ENCODE measurements at regions not wholly inside any gene's neighbourhood (a gene's known extent, or its start where the extent isn't known, plus 50 kb on each side); places are given as distances from the start of the nearest gene placed in this dataset.

DNA sequence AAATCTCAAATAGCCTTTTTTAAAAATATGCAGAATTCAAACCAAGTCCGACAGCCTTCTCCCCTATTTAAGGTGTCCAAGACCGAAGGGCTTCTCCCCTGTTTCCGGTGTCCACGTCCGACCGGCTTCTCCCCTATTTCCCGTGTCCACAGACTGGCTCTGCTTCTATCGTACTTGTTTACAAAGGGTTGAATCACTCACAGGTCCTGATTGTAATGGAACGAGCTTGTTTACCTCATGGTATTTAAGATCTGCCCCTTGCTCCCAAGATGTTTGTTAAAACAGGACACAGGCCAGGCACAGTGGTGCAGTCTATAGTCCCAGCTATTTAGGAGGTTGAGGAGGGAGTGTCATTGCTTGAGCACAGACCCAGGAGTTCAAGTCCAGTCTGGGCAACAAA, 90.4 kb upstream of the ROBO2 start:
- Histone ChIP-seq H3K4me1 (ENCODE audit: control insufficient read depth, insufficient read depth, low read length) (no peaks in the 10 kb centered on the region), H3K4me3 (no peak overlapping the region), H3K36me3 (ENCODE audit: control insufficient read depth in 2 of 2, insufficient read depth in 2 of 2, low read length in 1 of 2) (no peaks in the 10 kb centered on the region), H2AFZ (ENCODE audit: control insufficient read depth, low read depth, low read length) (no peak overlapping the region), H3K27ac (ENCODE audit: control insufficient read depth, insufficient read depth) (no peak overlapping the region), H3K9me3 (replicated peaks; ENCODE audit: control insufficient read depth, insufficient read depth, low read length) (no peaks in the 10 kb centered on the region), H3K4me2 (ENCODE audit: control insufficient read depth, insufficient read depth) (no peak overlapping the region), H3K9ac (ENCODE audit: control insufficient read depth, insufficient read depth, low read length) (no peak overlapping the region), H3K79me2 (ENCODE audit: control insufficient read depth, insufficient read depth, low read length) (no peaks in the 10 kb centered on the region), H3K27me3 (replicated peaks in 1 of 2; ENCODE audit: control insufficient read depth in 2 of 2, insufficient read depth in 2 of 2, low read length in 1 of 2) (no peaks in the 10 kb centered on the region), H4K20me1 (ENCODE audit: control insufficient read depth, insufficient read depth) (no peaks in the 10 kb centered on the region)
- FAIRE-seq (no peak), ATAC-seq (no peak), DNase-seq (ENCODE audit: low read depth, low spot score) (no peak)
- CTCF ChIA-PET: no interaction called here
- no TSS peak for BruUV-seq (replicated peaks)
- SMC1A ChIA-PET (ENCODE audit: uncharacterized antibody, unreplicated experiment): no interaction called here
- POLR2A ChIA-PET: no interaction called here
- in situ Hi-C loops (cut with MboI): no loop called here
- intact Hi-C loops (cut with micrococcal nuclease; ENCODE audit: unreplicated experiment): no loop called here
- RAD21 ChIA-PET (ENCODE audit: unreplicated experiment): interaction anchor here (0.7 kb wide), 1 partner anchor 357 kb away, joined by 3 read pairs; no protein-coding TSS in a partner anchor
- 64% methylated on average over 9 of the region's 9 CpGs for WGBS (ENCODE audit: insufficient coverage, insufficient replicate concordance, low lambda C conversion rate, missing lambda C conversion rate)
- TF ChIP-seq NR2C2 (IDR thresholded peaks at IDR 0.05; ENCODE audit: borderline replicate concordance, control insufficient read depth, insufficient read length, low read depth): no peak
- TF ChIP-seq, protein P1, sequence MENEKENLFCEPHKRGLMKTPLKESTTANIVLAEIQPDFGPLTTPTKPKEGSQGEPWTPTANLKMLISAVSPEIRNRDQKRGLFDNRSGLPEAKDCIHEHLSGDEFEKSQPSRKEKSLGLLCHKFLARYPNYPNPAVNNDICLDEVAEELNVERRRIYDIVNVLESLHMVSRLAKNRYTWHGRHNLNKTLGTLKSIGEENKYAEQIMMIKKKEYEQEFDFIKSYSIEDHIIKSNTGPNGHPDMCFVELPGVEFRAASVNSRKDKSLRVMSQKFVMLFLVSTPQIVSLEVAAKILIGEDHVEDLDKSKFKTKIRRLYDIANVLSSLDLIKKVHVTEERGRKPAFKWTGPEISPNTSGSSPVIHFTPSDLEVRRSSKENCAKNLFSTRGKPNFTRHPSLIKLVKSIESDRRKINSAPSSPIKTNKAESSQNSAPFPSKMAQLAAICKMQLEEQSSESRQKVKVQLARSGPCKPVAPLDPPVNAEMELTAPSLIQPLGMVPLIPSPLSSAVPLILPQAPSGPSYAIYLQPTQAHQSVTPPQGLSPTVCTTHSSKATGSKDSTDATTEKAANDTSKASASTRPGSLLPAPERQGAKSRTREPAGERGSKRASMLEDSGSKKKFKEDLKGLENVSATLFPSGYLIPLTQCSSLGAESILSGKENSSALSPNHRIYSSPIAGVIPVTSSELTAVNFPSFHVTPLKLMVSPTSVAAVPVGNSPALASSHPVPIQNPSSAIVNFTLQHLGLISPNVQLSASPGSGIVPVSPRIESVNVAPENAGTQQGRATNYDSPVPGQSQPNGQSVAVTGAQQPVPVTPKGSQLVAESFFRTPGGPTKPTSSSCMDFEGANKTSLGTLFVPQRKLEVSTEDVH (IDR thresholded peaks at IDR 0.05; ENCODE audit: low read depth, partially characterized antibody): no peak
- no peak for TF ChIP-seq HDAC2 (IDR thresholded peaks at IDR 0.05)
- no peak for TF ChIP-seq RAD51 (IDR thresholded peaks at IDR 0.05)
- TF ChIP-seq BACH1 (IDR thresholded peaks at IDR 0.05; ENCODE audit: borderline replicate concordance): no peak
- TF ChIP-seq, protein P2, sequence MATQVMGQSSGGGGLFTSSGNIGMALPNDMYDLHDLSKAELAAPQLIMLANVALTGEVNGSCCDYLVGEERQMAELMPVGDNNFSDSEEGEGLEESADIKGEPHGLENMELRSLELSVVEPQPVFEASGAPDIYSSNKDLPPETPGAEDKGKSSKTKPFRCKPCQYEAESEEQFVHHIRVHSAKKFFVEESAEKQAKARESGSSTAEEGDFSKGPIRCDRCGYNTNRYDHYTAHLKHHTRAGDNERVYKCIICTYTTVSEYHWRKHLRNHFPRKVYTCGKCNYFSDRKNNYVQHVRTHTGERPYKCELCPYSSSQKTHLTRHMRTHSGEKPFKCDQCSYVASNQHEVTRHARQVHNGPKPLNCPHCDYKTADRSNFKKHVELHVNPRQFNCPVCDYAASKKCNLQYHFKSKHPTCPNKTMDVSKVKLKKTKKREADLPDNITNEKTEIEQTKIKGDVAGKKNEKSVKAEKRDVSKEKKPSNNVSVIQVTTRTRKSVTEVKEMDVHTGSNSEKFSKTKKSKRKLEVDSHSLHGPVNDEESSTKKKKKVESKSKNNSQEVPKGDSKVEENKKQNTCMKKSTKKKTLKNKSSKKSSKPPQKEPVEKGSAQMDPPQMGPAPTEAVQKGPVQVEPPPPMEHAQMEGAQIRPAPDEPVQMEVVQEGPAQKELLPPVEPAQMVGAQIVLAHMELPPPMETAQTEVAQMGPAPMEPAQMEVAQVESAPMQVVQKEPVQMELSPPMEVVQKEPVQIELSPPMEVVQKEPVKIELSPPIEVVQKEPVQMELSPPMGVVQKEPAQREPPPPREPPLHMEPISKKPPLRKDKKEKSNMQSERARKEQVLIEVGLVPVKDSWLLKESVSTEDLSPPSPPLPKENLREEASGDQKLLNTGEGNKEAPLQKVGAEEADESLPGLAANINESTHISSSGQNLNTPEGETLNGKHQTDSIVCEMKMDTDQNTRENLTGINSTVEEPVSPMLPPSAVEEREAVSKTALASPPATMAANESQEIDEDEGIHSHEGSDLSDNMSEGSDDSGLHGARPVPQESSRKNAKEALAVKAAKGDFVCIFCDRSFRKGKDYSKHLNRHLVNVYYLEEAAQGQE (IDR thresholded peaks at IDR 0.05; ENCODE audit: low read depth, low read length): no peak
- TF ChIP-seq, protein P3, sequence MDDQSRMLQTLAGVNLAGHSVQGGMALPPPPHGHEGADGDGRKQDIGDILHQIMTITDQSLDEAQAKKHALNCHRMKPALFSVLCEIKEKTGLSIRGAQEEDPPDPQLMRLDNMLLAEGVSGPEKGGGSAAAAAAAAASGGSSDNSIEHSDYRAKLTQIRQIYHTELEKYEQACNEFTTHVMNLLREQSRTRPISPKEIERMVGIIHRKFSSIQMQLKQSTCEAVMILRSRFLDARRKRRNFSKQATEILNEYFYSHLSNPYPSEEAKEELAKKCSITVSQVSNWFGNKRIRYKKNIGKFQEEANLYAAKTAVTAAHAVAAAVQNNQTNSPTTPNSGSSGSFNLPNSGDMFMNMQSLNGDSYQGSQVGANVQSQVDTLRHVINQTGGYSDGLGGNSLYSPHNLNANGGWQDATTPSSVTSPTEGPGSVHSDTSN (IDR thresholded peaks at IDR 0.05; ENCODE audit: insufficient replicate concordance, low read depth, low read length): no peak
- no peak for TF ChIP-seq POLR2AphosphoS5 (IDR thresholded peaks at IDR 0.05; ENCODE audit: low read length)
- TF ChIP-seq ZNF274 (IDR thresholded peaks at IDR 0.05; ENCODE audit: insufficient read depth, insufficient read length): no peak
- TF ChIP-seq SIX5 (IDR thresholded peaks at IDR 0.05; ENCODE audit: low read depth, low read length, severe bottlenecking): no peak
- no peak for TF ChIP-seq CREB1 (IDR thresholded peaks at IDR 0.05; ENCODE audit: low read depth)
- TF ChIP-seq NRF1 (conservative IDR thresholded peaks at IDR 0.05; ENCODE audit: low read depth, low read length): no peak
- no peak for TF ChIP-seq ZZZ3 (IDR thresholded peaks at IDR 0.05; ENCODE audit: control insufficient read depth, insufficient read length, low read depth)
- no peak for TF ChIP-seq POLR2AphosphoS2 (IDR thresholded peaks at IDR 0.05; ENCODE audit: low read depth, low read length)
- no peak for TF ChIP-seq ZNF24 (IDR thresholded peaks at IDR 0.05)
- TF ChIP-seq, protein P4, sequence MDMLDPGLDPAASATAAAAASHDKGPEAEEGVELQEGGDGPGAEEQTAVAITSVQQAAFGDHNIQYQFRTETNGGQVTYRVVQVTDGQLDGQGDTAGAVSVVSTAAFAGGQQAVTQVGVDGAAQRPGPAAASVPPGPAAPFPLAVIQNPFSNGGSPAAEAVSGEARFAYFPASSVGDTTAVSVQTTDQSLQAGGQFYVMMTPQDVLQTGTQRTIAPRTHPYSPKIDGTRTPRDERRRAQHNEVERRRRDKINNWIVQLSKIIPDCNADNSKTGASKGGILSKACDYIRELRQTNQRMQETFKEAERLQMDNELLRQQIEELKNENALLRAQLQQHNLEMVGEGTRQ (IDR thresholded peaks at IDR 0.05; ENCODE audit: borderline replicate concordance, low read depth, low read length): no peak
- no peak for TF ChIP-seq MXI1 (IDR thresholded peaks at IDR 0.05; ENCODE audit: low read depth, low read length)
- TF ChIP-seq JUNB (IDR thresholded peaks at IDR 0.05): no peak
